Keratinocyte (primary cell): ENCODE measurements at regions not wholly inside any gene's neighbourhood (a gene's known extent, or its start where the extent isn't known, plus 50 kb on each side); places are given as distances from the start of the nearest gene placed in this dataset.
"Not testable (repeated sequence)": the region's sequence is repeated elsewhere in the genome, so short reads cannot be mapped to it uniquely, and the experiment has no call there.

Source experiments
- CTCF ChIP-seq, 3 experiments: IDR thresholded peaks in 1 of 3; conservative IDR thresholded peaks in 1 of 3; optimal IDR thresholded peaks in 1 of 3; 2 replicates in 2 of 3; 3 replicates in 1 of 3; pipeline versions ENCODE3 to v1.5.1; 2011; ENCODE audit warnings: low read length in 3 of 3, mild to moderate bottlenecking in 3 of 3, moderate library complexity in 2 of 3, control low read depth in 1 of 3, inconsistent platforms in 1 of 3; ENCODE audit not compliant: insufficient read depth in 2 of 3; ENCODE audit errors: extremely low read depth in 1 of 3
- EZH2 ChIP-seq: IDR thresholded peaks from one replicate; pipeline ENCODE4 v1.6.1; 2012; ENCODE audit warnings: inconsistent platforms, mild to moderate bottlenecking, low read length, moderate library complexity

- TF ChIP-seq CTCF (optimal IDR thresholded peaks at IDR 0.05 in 1 of 3, IDR thresholded peaks at IDR 0.05 in 1 of 3, conservative IDR thresholded peaks at IDR 0.05 in 1 of 3; ENCODE audit: extremely low read depth in 1 of 3, insufficient read depth in 2 of 3, low read length in 3 of 3); EZH2: not testable (repeated sequence)
Observed at GRCh38 chr9:40108465-40108864, 753.0 kb downstream of the SPATA31A1 start.
